Loucy (cell line): ENCODE measurements at regions not wholly inside any gene's neighbourhood (a gene's known extent, or its start where the extent isn't known, plus 50 kb on each side); places are given as distances from the start of the nearest gene placed in this dataset.

ENCODE experiments used
- H2AFZ ChIP-seq: fragments of 200-600 bp; sonication (generic); 2 replicates; pipeline ENCODE4 v1.6.0; 2016; ENCODE audit warnings: antibody characterized with exemption, mild to moderate bottlenecking, low read length, moderate library complexity
- H3F3A ChIP-seq: fragments of 200-600 bp; 2 replicates; pipeline ENCODE4 v1.6.0; 2016; ENCODE audit warnings: antibody characterized with exemption, low read depth, mild to moderate bottlenecking
- H3K27me3 ChIP-seq: fragments of 200-600 bp; sonication (generic); 2 replicates; pipeline ENCODE4 v1.6.1; 2014; ENCODE audit warnings: low read length, mild to moderate bottlenecking; ENCODE audit not compliant: insufficient read depth, poor library complexity, severe bottlenecking
- H3K36me3 ChIP-seq: fragments of 200-600 bp; sonication (generic); 2 replicates; pipeline ENCODE4 v1.6.1; 2016; ENCODE audit warnings: low read length; ENCODE audit not compliant: insufficient read depth
- H3K4me1 ChIP-seq: fragments of 200-600 bp; sonication (generic); 2 replicates; pipeline ENCODE4 v1.5.1; 2014; ENCODE audit warnings: low read length, mild to moderate bottlenecking; ENCODE audit not compliant: insufficient read depth, poor library complexity, severe bottlenecking
- H3K4me2 ChIP-seq: fragments of 200-600 bp; sonication (generic); 2 replicates; pipeline ENCODE4 v1.6.0; 2014; ENCODE audit warnings: antibody characterized with exemption, low read length, low read depth, mild to moderate bottlenecking; ENCODE audit not compliant: poor library complexity, severe bottlenecking
- H3K4me3 ChIP-seq: fragments of 200-600 bp; sonication (generic); 2 replicates; pipeline ENCODE4 v1.5.1; 2014; ENCODE audit warnings: low read length, mild to moderate bottlenecking, mixed read lengths; ENCODE audit not compliant: poor library complexity, severe bottlenecking
- H3K79me2 ChIP-seq: fragments of 200-600 bp; sonication (generic); 2 replicates; pipeline ENCODE4 v1.6.1; 2014; ENCODE audit warnings: low read length; ENCODE audit not compliant: insufficient read depth
- H3K9ac ChIP-seq: fragments of 200-600 bp; sonication (generic); 2 replicates; pipeline ENCODE4 v1.6.0; 2014; ENCODE audit warnings: mild to moderate bottlenecking, low read depth, low read length, moderate library complexity; ENCODE audit not compliant: poor library complexity, severe bottlenecking
- H3K9me2 ChIP-seq: fragments of 200-600 bp; sonication (generic); replicated peaks from 2 replicates; pipeline ENCODE4 v1.6.1; 2016; ENCODE audit warnings: low read depth, low read length, mixed read lengths
- H3K9me3 ChIP-seq: fragments of 200-600 bp; sonication (generic); 2 replicates; pipeline ENCODE4 v1.6.1; 2014; ENCODE audit warnings: mild to moderate bottlenecking, antibody characterized with exemption, low read length, low read depth; ENCODE audit not compliant: insufficient read depth
- H4K20me1 ChIP-seq: fragments of 200-600 bp; sonication (generic); 2 replicates; pipeline ENCODE4 v1.6.0; 2014; ENCODE audit warnings: antibody characterized with exemption, low read length, mild to moderate bottlenecking; ENCODE audit not compliant: insufficient read depth, poor library complexity, severe bottlenecking
- CTCF ChIP-seq: fragments of 200-600 bp; sonication (generic); conservative IDR thresholded peaks from 2 replicates; pipeline ENCODE4 v1.5.1; 2014; ENCODE audit warnings: mild to moderate bottlenecking, antibody characterized with exemption, low read length
- EZH2phosphoT487 ChIP-seq: fragments of 200-600 bp; IDR thresholded peaks from 2 replicates; pipeline ENCODE4 v1.6.1; 2018; ENCODE audit warnings: antibody characterized with exemption, mild to moderate bottlenecking, moderate library complexity, borderline replicate concordance

- H3K9me2 ChIP-seq: no peaks in the 10 kb centered on the region
- TF ChIP-seq EZH2phosphoT487 (no peak), CTCF (no peak)
- peak overlapping the region; percentile 19 for H3K9ac ChIP-seq
- H3K4me1 ChIP-seq: peaks cover 11% of the 10 kb centered on the region
- H3K79me2 ChIP-seq: no peaks in the 10 kb centered on the region
- H3K4me2 ChIP-seq: peak overlapping the region; percentile 53
- H4K20me1 ChIP-seq: no peaks in the 10 kb centered on the region
- H3F3A ChIP-seq: no peaks in the 10 kb centered on the region
- H3K4me3 ChIP-seq: no peak overlapping the region
- H2AFZ ChIP-seq: 0 out of 2 replicates have a peak overlapping the region, but pooled peaks have one; percentile 51
- H3K27me3 ChIP-seq: no peaks in the 10 kb centered on the region
- H3K36me3 ChIP-seq: no peaks in the 10 kb centered on the region
- no peaks in the 10 kb centered on the region for H3K9me3 ChIP-seq
These were observed 404.9 kb upstream of the TMPO start for GRCh38 chr12:98110536-98110935.

GRCh38 chr12:98113548-98113947 is 401.8 kb upstream of the TMPO start:
- TF ChIP-seq EZH2phosphoT487: no peak
- no peak for TF ChIP-seq CTCF
- no peak overlapping the region for H3K4me3 ChIP-seq
- no peaks in the 10 kb centered on the region for H4K20me1 ChIP-seq
- H3K27me3 ChIP-seq: no peaks in the 10 kb centered on the region
- H3K9ac ChIP-seq: no peak overlapping the region
- no peak overlapping the region for H2AFZ ChIP-seq
- H3K36me3 ChIP-seq: no peaks in the 10 kb centered on the region
- no peak overlapping the region for H3K4me2 ChIP-seq
- H3K9me2 ChIP-seq: no peaks in the 10 kb centered on the region
- peaks cover 11% of the 10 kb centered on the region for H3K4me1 ChIP-seq
- H3K79me2 ChIP-seq: no peaks in the 10 kb centered on the region
- no peaks in the 10 kb centered on the region for H3F3A ChIP-seq
- no peaks in the 10 kb centered on the region for H3K9me3 ChIP-seq

- Histone ChIP-seq H3K4me1 (peaks cover 7% of the 10 kb centered on the region), H2AFZ (no peak overlapping the region), H3K36me3 (no peaks in the 10 kb centered on the region)
These were observed 393.4 kb upstream of the TMPO start for GRCh38 chr12:98121963-98122362.

More at GRCh38 chr12:98121963-98122362, 393.4 kb upstream of the TMPO start:
- TF ChIP-seq EZH2phosphoT487: no peak
- no peak for TF ChIP-seq CTCF
- H3K9ac ChIP-seq: no peak overlapping the region
- H3K79me2 ChIP-seq: no peaks in the 10 kb centered on the region
- H4K20me1 ChIP-seq: no peaks in the 10 kb centered on the region
- no peaks in the 10 kb centered on the region for H3K9me2 ChIP-seq
- H3F3A ChIP-seq: no peaks in the 10 kb centered on the region
- H3K4me3 ChIP-seq: no peak overlapping the region
- H3K9me3 ChIP-seq: no peaks in the 10 kb centered on the region
- H3K4me2 ChIP-seq: no peak overlapping the region
- H3K27me3 ChIP-seq: no peaks in the 10 kb centered on the region
